Kidney (tissue), 13 donors: ENCODE measurements at regions not wholly inside any gene's neighbourhood (a gene's known extent, or its start where the extent isn't known, plus 50 kb on each side); places are given as distances from the start of the nearest gene placed in this dataset.
A peak's percentile ranks its signal among the peaks of the same experiment; 100 is the strongest.

ENCODE experiments used
- DNase-seq, 5 donors: peaks; one replicate each; pipeline ENCODE4 v3.0.0-alpha.2; 2013 to 2020
- FAIRE-seq: peaks from 2 replicates; lab custom pipeline; 2012; peaks lifted over from hg19 to GRCh38; lab: Jason Lieb, UNC
- H3K27ac ChIP-seq, 2 donors: one replicate each; pipeline ENCODE4 v1.7.0; 2013; ENCODE audit warnings: low read depth in 2 of 2, low read length in 2 of 2, inconsistent platforms in 1 of 2
- H3K27me3 ChIP-seq: one replicate; pipeline ENCODE4 v1.7.1; 2013; ENCODE audit warnings: low read length, inconsistent platforms; ENCODE audit not compliant: control insufficient read depth, insufficient read depth
- H3K36me3 ChIP-seq, 3 donors: one replicate each; pipeline versions ENCODE4 v1.7.0 to v1.7.1; 2013; ENCODE audit warnings: low read length in 3 of 3, control low read depth in 1 of 3, inconsistent platforms in 1 of 3; ENCODE audit not compliant: insufficient read depth in 3 of 3, control insufficient read depth in 2 of 3
- H3K4me1 ChIP-seq, 3 donors: one replicate each; pipeline versions ENCODE4 v1.7.0 to v1.7.1; 2013; ENCODE audit warnings: low read length in 3 of 3, inconsistent platforms in 1 of 3, low read depth in 1 of 3; ENCODE audit not compliant: control insufficient read depth in 2 of 3, insufficient read depth in 2 of 3
- H3K4me3 ChIP-seq, 3 donors: one replicate each; pipeline versions ENCODE4 v1.7.0 to v1.8.1; 2013; ENCODE audit warnings: low read length in 3 of 3, control low read depth in 1 of 3, inconsistent platforms in 1 of 3
- H3K9ac ChIP-seq, 3 donors: one replicate each; pipeline versions ENCODE4 v1.7.0 to v1.7.1; 2013; ENCODE audit warnings: low read length in 3 of 3, control low read depth in 1 of 3, inconsistent platforms in 1 of 3
- H3K9me3 ChIP-seq, 3 donors: one replicate each; pipeline versions ENCODE4 v1.7.0 to v1.7.1; 2013; ENCODE audit warnings: low read length in 3 of 3, control low read depth in 1 of 3, inconsistent platforms in 1 of 3; ENCODE audit not compliant: control insufficient read depth in 2 of 3, insufficient read depth in 1 of 3
- intact Hi-C: fragments of 100-400 bp; cut with DNase I; formaldehyde crosslinking; loops from one replicate; pipeline ENCODE4 v1.11.1; 2022
- TF ChIP-seq, protein P1 (sequence below): IDR thresholded peaks from 3 replicates; pipeline ENCODE4 v1.5.1; 2012; ENCODE audit warnings: mild to moderate bottlenecking, moderate library complexity, borderline replicate concordance; ENCODE audit not compliant: insufficient read depth; ENCODE audit errors: extremely low read depth
- donor health status: control.
- donor health status: control.
- donor health status: control.
- donor health status: control.
- donor health status: control.
- donor health status: DM: yes; HTN: yes; CAD: no.
- donor health status: Normal renal cell carcinoma (clear cell type).

DNA sequence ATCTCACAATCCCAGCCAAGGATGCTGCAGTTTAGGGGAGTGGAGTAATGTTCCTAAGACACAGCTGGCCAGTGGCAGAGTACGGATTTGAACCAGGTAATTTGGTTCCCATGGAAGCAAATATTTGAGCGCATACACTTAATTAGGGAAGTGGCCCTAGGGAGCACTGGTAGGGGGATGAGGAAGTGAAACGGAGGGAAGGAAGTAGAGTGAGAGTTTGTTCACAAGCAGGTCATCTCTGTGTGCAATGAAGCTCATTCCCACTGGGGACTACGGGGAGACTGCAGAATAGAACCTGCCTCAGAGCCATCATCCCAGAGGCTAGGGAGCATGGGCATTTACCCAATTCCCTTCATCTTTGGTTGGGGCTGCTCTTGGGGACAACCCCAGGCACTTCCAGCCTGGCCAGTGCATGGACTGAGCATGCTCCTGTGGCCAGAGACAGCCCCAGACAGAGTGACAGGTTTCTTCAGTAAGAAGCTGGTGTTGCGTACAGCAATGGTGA, 317.2 kb upstream of the PROK2 start:
- Histone ChIP-seq H3K4me1 (peaks cover 0 to 4% (median 2%) of the 10 kb centered on the region in 3 donors), H3K27me3 (peaks cover 5% of the 10 kb centered on the region), H3K4me3 (no peak overlapping the region), H3K36me3 (no peaks in the 10 kb centered on the region), H3K9me3 (no peaks in the 10 kb centered on the region), H3K27ac (no peak overlapping the region), H3K9ac (no peak overlapping the region)
- DNase-seq (peak in 1 of 5 donors; percentile 33), FAIRE-seq (no peak)
- TF ChIP-seq, protein P1, sequence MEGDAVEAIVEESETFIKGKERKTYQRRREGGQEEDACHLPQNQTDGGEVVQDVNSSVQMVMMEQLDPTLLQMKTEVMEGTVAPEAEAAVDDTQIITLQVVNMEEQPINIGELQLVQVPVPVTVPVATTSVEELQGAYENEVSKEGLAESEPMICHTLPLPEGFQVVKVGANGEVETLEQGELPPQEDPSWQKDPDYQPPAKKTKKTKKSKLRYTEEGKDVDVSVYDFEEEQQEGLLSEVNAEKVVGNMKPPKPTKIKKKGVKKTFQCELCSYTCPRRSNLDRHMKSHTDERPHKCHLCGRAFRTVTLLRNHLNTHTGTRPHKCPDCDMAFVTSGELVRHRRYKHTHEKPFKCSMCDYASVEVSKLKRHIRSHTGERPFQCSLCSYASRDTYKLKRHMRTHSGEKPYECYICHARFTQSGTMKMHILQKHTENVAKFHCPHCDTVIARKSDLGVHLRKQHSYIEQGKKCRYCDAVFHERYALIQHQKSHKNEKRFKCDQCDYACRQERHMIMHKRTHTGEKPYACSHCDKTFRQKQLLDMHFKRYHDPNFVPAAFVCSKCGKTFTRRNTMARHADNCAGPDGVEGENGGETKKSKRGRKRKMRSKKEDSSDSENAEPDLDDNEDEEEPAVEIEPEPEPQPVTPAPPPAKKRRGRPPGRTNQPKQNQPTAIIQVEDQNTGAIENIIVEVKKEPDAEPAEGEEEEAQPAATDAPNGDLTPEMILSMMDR = no peak
- intact Hi-C loops = no loop called here

- Histone ChIP-seq H3K36me3 (no peaks in the 10 kb centered on the region), H3K27ac (no peak overlapping the region), H3K4me3 (peak overlapping the region in 1 of 3 donors; percentile 48), H3K27me3 (peaks cover 5% of the 10 kb centered on the region), H3K9me3 (no peaks in the 10 kb centered on the region), H3K4me1 (peaks cover 0 to 4% (median 2%) of the 10 kb centered on the region in 3 donors), H3K9ac (no peak overlapping the region)
- DNase-seq = peak in 1 of 5 donors; percentile 57
- FAIRE-seq = no peak
- TF ChIP-seq, protein P1 = no peak
- intact Hi-C loops = no loop called here
These were observed 316.5 kb upstream of the PROK2 start for GRCh38 chr3:72101494-72101893.

- intact Hi-C loops = no loop called here
- Histone ChIP-seq H3K27me3 (peaks cover 5% of the 10 kb centered on the region), H3K4me1 (peaks cover 0 to 4% (median 2%) of the 10 kb centered on the region in 3 donors), H3K27ac (no peak overlapping the region), H3K9me3 (no peaks in the 10 kb centered on the region), H3K4me3 (peak overlapping the region; percentile 40 to 64 (median 48)), H3K36me3 (no peaks in the 10 kb centered on the region), H3K9ac (peak overlapping the region in 2 of 3 donors; percentile 31 to 40)
- TF ChIP-seq, protein P1 = no peak
- DNase-seq (peak; percentile 86 to 94 (median 89)), FAIRE-seq (no peak)
These were observed 315.7 kb upstream of the PROK2 start for GRCh38 chr3:72100601-72101187.
